ENCODE measurements at regions not wholly inside any gene's neighbourhood (a gene's known extent, or its start where the extent isn't known, plus 50 kb on each side); places are given as distances from the start of the nearest gene placed in this dataset.

DNA sequence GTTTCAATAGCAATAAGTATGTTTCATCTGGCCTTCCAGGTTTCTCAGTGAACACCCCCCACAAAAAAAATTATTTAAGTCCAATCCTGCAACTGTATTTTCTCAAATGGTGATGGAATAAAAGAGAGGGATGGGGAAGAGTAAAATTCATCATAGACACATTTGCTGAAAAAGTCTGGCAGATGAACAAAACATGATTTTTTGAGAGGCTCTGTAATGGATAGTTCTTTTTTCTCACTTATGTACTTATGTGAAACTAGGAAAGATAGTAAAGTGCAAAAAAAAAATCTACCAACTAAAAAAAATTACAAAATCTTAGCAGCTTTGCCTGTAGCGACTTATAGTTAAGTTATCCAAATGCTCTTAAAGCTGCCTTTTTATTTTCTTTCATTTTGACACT, 412.4 kb downstream of the FOXG1 start:
- DNase-seq (no peak), ATAC-seq (no peak)
- no peak for TF ChIP-seq CTCF (IDR thresholded peaks at IDR 0.05)
- no peaks in the 10 kb centered on the region for H3K36me3 ChIP-seq
- no peaks in the 10 kb centered on the region for H3K9me3 ChIP-seq
- no peak overlapping the region for H3K27ac ChIP-seq
- intact Hi-C loops (cut with DNase I): no loop called here
- no peaks in the 10 kb centered on the region for H3K4me1 ChIP-seq
- H3K4me3 ChIP-seq: no peak overlapping the region
- H3K27me3 ChIP-seq: no peaks in the 10 kb centered on the region

GRCh38 chr14:29191092-29191491, 424.5 kb downstream of the FOXG1 start:
- H3K27ac ChIP-seq: no peak overlapping the region
- H3K4me3 ChIP-seq: no peak overlapping the region
- H3K27me3 ChIP-seq: no peaks in the 10 kb centered on the region
- peaks cover 0 to 6% of the 10 kb centered on the region in 2 donors for H3K9me3 ChIP-seq
- no peaks in the 10 kb centered on the region for H3K36me3 ChIP-seq
- DNase-seq: no peak
- no peak for ATAC-seq
- no peaks in the 10 kb centered on the region for H3K4me1 ChIP-seq
- intact Hi-C loops (cut with DNase I): no loop called here
- TF ChIP-seq CTCF (IDR thresholded peaks at IDR 0.05): no peak

DNA sequence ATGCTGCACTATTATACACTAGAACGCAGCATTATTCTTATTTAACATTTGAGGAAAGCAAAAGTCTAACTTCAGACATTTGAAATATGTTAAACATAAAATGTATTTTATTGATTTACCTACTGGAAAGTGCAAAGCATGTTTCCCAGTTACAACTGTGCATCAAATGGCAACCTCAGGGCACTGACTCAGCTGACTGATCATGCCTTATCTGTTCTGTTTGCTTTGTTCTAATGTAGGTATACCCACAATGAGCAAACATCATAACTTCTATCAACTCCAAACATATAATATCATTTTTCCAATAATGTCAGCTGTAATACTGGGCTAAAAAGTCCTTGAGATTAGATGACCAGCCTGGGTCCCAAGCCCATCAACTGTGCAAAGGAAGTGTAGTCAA, 431.0 kb downstream of the FOXG1 start:
- intact Hi-C loops (cut with DNase I): no loop called here
- Histone ChIP-seq H3K27me3 (no peaks in the 10 kb centered on the region), H3K36me3 (no peaks in the 10 kb centered on the region), H3K4me3 (no peak overlapping the region), H3K27ac (no peak overlapping the region), H3K4me1 (no peaks in the 10 kb centered on the region), H3K9me3 (no peaks in the 10 kb centered on the region)
- no peak for TF ChIP-seq CTCF (IDR thresholded peaks at IDR 0.05)
- no peak for ATAC-seq
- no peak for DNase-seq

DNA sequence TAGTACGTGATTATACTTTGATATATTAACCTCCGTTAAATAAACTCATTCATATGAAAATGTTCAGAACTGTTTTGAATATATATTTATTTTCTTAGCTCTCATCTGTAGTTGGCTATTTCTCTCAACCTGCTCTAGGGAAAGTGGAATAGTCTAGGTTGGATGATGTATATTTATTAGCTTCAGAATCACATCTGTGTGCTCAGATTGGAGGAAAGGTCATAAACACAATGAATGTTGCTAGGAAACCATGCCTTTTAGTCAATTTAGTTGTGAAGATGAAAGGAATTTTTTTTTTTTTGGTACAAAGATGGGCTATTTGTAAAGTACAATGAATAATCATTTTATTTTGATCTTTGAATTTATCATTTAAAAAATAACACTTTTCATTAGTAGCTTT, 439.1 kb downstream of the FOXG1 start:
- H3K4me1 ChIP-seq: no peaks in the 10 kb centered on the region
- H3K27me3 ChIP-seq: no peaks in the 10 kb centered on the region
- intact Hi-C loops (cut with DNase I): no loop called here
- no peaks in the 10 kb centered on the region for H3K9me3 ChIP-seq
- DNase-seq (no peak), ATAC-seq (no peak)
- H3K4me3 ChIP-seq: no peak overlapping the region
- no peak for TF ChIP-seq CTCF (IDR thresholded peaks at IDR 0.05)
- no peak overlapping the region for H3K27ac ChIP-seq
- no peaks in the 10 kb centered on the region for H3K36me3 ChIP-seq

- no peak for TF ChIP-seq CTCF (IDR thresholded peaks at IDR 0.05)
- ATAC-seq: no peak
- Histone ChIP-seq H3K36me3 (no peaks in the 10 kb centered on the region), H3K4me1 (no peaks in the 10 kb centered on the region), H3K27ac (no peak overlapping the region), H3K9me3 (no peaks in the 10 kb centered on the region), H3K27me3 (peaks cover 0 to 2% of the 10 kb centered on the region in 2 donors), H3K4me3 (no peak overlapping the region)
- DNase-seq: no peak
- intact Hi-C loops (cut with DNase I): no loop called here
Measured at GRCh38 chr14:29215853-29216252, 449.3 kb downstream of the FOXG1 start.

Data from left lung (tissue), 4 donors.